Mesodermal cell (in vitro differentiated cells): ENCODE measurements at regions not wholly inside any gene's neighbourhood (a gene's known extent, or its start where the extent isn't known, plus 50 kb on each side); places are given as distances from the start of the nearest gene placed in this dataset.

Experiments
- H3K27ac ChIP-seq: 2 replicates; pipeline ENCODE4 v1.7.0; 2013; ENCODE audit warnings: mild to moderate bottlenecking, low read depth, low read length, moderate library complexity; ENCODE audit not compliant: severe bottlenecking
- H3K36me3 ChIP-seq: 2 replicates; pipeline ENCODE4 v1.7.1; 2013; ENCODE audit warnings: mild to moderate bottlenecking, low read length, moderate library complexity; ENCODE audit not compliant: control insufficient read depth, insufficient read depth
- H3K4me1 ChIP-seq: one replicate; pipeline ENCODE4 v1.7.1; 2013; ENCODE audit warnings: mild to moderate bottlenecking, low read length; ENCODE audit not compliant: insufficient read depth, control insufficient read depth, poor library complexity, severe bottlenecking
- H3K4me3 ChIP-seq: 2 replicates; pipeline ENCODE4 v1.7.0; 2013; ENCODE audit warnings: low read length, control low read depth, mild to moderate bottlenecking; ENCODE audit not compliant: insufficient read depth, poor library complexity, severe bottlenecking; ENCODE audit errors: extremely low read depth
- H3K9me3 ChIP-seq: 2 replicates; pipeline ENCODE4 v1.7.1; 2013; ENCODE audit warnings: mild to moderate bottlenecking, low read length, moderate library complexity; ENCODE audit not compliant: control insufficient read depth
- WGBS, 2 experiments: methylation state at CpG; one replicate each; pipeline ENCODE4 v1.1.5; 2013; ENCODE audit warnings: missing lambda C conversion rate in 2 of 2; ENCODE audit not compliant: insufficient coverage in 2 of 2; 5-methylcytosine and 5-hydroxymethylcytosine counted together

DNA sequence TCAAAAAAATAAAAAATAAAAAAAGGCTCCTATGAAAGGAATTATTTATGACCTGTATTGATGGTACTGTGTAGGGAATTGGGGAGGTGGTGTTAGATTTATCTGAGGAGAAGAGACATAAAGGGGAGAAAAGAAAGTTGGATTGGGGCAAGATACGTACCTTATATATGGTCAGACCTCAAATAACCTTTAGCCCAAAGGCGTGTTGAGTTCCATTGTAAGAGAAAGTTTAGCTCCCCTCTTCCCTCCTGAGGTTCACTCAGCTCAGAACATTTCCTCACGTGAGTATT is 296.9 kb downstream of the ADGB start:
- Histone ChIP-seq H3K36me3 (no peaks in the 10 kb centered on the region), H3K27ac (no peak overlapping the region)
- WGBS, 2 experiments = 100% methylated on average over 1 of the region's 3 CpGs; no CpG with 5 or more reads in 1 of the 2 experiments

DNA sequence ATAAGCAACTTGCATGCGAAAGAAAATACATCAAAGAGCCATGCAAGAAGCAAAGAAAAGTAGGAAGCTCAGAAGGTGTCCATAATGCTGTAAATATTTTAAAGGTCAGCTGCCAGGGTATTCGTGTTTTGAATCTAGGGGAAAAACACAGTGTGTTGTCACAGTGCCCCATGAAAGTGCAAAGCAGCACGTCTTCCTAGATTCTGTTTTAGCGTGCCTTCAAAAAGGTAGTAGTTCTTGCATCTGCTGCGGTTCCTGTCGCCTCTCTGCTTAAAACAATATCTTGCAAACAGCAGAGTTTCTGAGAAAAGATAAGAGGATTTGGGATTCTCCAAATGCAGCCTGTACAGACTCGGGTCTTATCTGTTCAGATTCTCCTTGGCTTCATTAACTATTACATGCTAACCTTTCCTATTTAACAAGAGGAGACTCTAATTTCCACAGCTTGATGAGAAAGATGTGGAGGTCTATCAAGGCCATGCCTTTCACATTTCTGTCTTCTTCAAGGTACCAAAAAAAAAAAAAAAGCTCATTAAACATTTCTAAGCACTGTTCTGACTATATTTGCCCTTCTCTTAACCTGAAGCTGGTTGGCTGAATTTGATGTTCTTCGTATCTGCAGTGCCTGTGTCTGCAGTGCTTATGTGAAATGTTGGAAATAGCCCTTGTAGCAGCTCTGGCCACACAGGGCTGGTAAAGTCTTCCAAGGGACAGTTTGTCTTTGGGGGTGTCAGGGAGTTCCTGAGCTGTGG is 297.5 kb downstream of the ADGB start:
- H3K27ac ChIP-seq = no peak overlapping the region
- WGBS, 2 experiments = 83 to 87% methylated on average over 5 to 7 of the region's 8 CpGs
- no peaks in the 10 kb centered on the region for H3K9me3 ChIP-seq
- H3K36me3 ChIP-seq = no peaks in the 10 kb centered on the region
- no peak overlapping the region for H3K4me3 ChIP-seq
- peaks cover 23% of the 10 kb centered on the region for H3K4me1 ChIP-seq

More for the DNA sequence above, 296.9 kb downstream of the ADGB start:
- H3K9me3 ChIP-seq = no peaks in the 10 kb centered on the region
- peaks cover 28% of the 10 kb centered on the region for H3K4me1 ChIP-seq
- no peak overlapping the region for H3K4me3 ChIP-seq

GRCh38 chr6:146896960-146897701 is 298.4 kb downstream of the ADGB start:
- Histone ChIP-seq H3K4me1 (peaks cover 15% of the 10 kb centered on the region), H3K36me3 (no peaks in the 10 kb centered on the region), H3K4me3 (no peak overlapping the region), H3K27ac (no peak overlapping the region), H3K9me3 (no peaks in the 10 kb centered on the region)
- WGBS, 2 experiments = 75 to 83% methylated on average over 1 to 2 of the region's 4 CpGs

- no peak overlapping the region for H3K4me3 ChIP-seq
- H3K27ac ChIP-seq = no peak overlapping the region
- no peaks in the 10 kb centered on the region for H3K9me3 ChIP-seq
- peaks cover 5% of the 10 kb centered on the region for H3K4me1 ChIP-seq
- WGBS, 2 experiments = 83 to 100% methylated on average over 1 to 2 of the region's 6 CpGs
- H3K36me3 ChIP-seq = no peaks in the 10 kb centered on the region
Observed at GRCh38 chr6:146898069-146898887, 299.5 kb downstream of the ADGB start.

GRCh38 chr6:146898888-146899227 is 300.1 kb downstream of the ADGB start:
- Histone ChIP-seq H3K9me3 (no peaks in the 10 kb centered on the region), H3K4me3 (no peak overlapping the region), H3K4me1 (peaks cover 5% of the 10 kb centered on the region), H3K36me3 (no peaks in the 10 kb centered on the region), H3K27ac (no peak overlapping the region)
- 100% methylated on average over 1 to 2 of the region's 3 CpGs for WGBS, 2 experiments

DNA sequence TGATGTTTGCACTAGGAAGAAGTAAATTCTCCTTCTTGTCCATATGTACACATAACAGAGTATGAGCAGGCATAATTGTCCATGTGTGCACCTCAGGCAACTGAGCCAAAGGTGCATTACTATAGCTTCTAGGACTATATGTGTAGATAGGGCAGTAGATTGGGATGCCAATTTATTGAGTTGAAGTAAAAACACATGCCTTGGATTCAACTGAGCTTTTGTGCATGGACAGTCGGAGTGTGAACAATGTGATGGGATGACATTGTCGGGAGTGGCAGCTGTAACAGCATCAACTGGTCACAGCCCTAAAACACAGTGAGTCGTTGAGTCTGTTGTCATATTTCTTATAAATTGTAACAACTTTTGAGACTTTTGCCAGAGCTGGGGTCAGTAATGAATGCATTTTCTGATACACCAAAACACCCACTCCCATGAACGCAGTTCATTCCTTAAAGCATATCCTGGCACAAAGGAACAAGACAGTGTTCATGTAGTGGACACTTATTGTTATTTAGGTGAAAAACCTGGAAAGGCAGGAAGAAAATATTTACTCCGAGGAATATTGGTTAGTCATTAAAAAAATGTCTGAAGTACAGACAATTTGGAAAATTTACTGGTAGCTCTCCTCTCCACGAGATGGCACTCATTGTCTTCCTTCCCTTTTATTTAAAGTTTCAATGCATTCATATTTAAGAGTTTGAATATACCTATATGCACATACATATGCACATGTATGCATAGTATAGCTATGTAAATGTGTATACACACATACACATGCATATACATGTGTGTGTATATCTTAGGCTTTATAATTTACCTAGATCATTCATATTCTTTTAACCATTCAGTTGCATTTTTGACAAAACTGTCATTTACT is 302.0 kb upstream of the STXBP5 start:
- no peak overlapping the region for H3K4me3 ChIP-seq
- H3K27ac ChIP-seq = no peak overlapping the region

GRCh38 chr6:146902846-146903245 is 301.4 kb upstream of the STXBP5 start:
- Histone ChIP-seq H3K9me3 (no peaks in the 10 kb centered on the region), H3K4me1 (peaks cover 3% of the 10 kb centered on the region), H3K27ac (no peak overlapping the region), H3K36me3 (no peaks in the 10 kb centered on the region), H3K4me3 (no peak overlapping the region)
- whole genome bisulfite sequencing, 2 experiments = no CpG with 5 or more reads among the region's 1 CpG

More for the DNA sequence above, 302.0 kb upstream of the STXBP5 start:
- H3K9me3 ChIP-seq = no peaks in the 10 kb centered on the region
- peaks cover 3% of the 10 kb centered on the region for H3K4me1 ChIP-seq
- 89 to 100% methylated on average over 2 to 3 of the region's 6 CpGs for WGBS, 2 experiments
- H3K36me3 ChIP-seq = no peaks in the 10 kb centered on the region

DNA sequence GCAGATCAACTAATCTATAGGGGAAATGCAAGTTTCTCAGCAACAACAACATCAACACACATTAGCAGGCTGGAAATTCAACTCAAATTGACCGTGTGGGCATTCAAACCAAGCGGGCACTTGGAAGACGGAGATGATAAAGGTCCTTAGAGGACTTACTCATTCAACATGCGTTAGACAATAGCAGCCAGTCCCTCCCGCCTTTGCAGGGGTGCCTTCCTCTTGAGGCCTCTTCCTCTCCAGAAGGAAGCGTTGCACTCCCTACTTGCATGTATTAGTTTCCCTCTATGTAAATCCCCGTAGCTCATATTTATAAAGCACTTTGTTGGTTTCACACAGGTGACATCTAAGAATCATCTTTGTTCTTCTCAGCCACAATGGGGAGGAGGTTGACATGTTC is 300.8 kb upstream of the STXBP5 start:
- Histone ChIP-seq H3K27ac (no peak overlapping the region), H3K36me3 (no peaks in the 10 kb centered on the region)
- WGBS, 2 experiments = 92% methylated on average over 5 to 6 of the region's 7 CpGs

DNA sequence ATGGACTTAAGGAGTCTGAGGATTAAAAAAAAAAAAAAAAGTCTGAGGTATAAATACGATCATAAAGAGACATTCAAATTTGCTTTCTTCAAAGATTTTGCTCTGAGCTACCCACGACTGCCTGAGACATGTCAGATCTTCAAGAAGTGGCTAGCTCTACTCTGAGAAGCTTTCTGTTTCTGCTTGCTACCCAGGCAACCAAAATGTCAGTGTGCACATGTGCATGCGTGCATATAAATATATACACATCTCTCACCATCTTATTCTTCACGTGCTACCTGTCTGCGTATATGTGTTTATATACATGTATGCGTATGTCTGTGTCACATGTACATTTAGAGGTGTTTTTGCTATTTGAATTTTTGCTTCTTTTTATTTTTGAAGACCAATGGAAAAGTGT is 299.6 kb upstream of the STXBP5 start:
- no peaks in the 10 kb centered on the region for H3K36me3 ChIP-seq
- no peak overlapping the region for H3K4me3 ChIP-seq
- no peak overlapping the region for H3K27ac ChIP-seq
- peaks cover 3% of the 10 kb centered on the region for H3K4me1 ChIP-seq
- WGBS, 2 experiments = 95 to 100% methylated on average over 2 of the region's 6 CpGs
- H3K9me3 ChIP-seq = no peaks in the 10 kb centered on the region

More for the DNA sequence above, 300.8 kb upstream of the STXBP5 start:
- Histone ChIP-seq H3K4me1 (peaks cover 3% of the 10 kb centered on the region), H3K9me3 (no peaks in the 10 kb centered on the region), H3K4me3 (no peak overlapping the region)

- Histone ChIP-seq H3K4me3 (no peak overlapping the region), H3K4me1 (peaks cover 3% of the 10 kb centered on the region), H3K36me3 (no peaks in the 10 kb centered on the region), H3K9me3 (no peaks in the 10 kb centered on the region), H3K27ac (no peak overlapping the region)
Observed at GRCh38 chr6:146905181-146905704, 299.0 kb upstream of the STXBP5 start.
